ENCODE measurements at regions not wholly inside any gene's neighbourhood (a gene's known extent, or its start where the extent isn't known, plus 50 kb on each side); places are given as distances from the start of the nearest gene placed in this dataset.
A peak's percentile ranks its signal among the peaks of the same experiment; 100 is the strongest.

- peak; percentile 8 for DNase-seq (ENCODE audit: low read depth)
- no peak overlapping the region for H3K4me3 ChIP-seq (ENCODE audit: low read length)
- TF ChIP-seq CTCF (conservative IDR thresholded peaks at IDR 0.05; ENCODE audit: low read length): peak; percentile 45
Measured at GRCh38 chr12:107912421-107913004, 138.0 kb downstream of the ASCL4 start.

- H3K4me3 ChIP-seq (ENCODE audit: low read length): no peak overlapping the region
- no peak for TF ChIP-seq CTCF (conservative IDR thresholded peaks at IDR 0.05; ENCODE audit: low read length)
- DNase-seq (ENCODE audit: low read depth): no peak
Measured at GRCh38 chr12:107914460-107914977, 140.0 kb downstream of the ASCL4 start.

- peak; percentile 3 for DNase-seq (ENCODE audit: low read depth)
- TF ChIP-seq CTCF (conservative IDR thresholded peaks at IDR 0.05; ENCODE audit: low read length): peak; percentile 67
- H3K4me3 ChIP-seq (ENCODE audit: low read length): no peak overlapping the region
Measured at GRCh38 chr12:107917912-107918800, 143.7 kb downstream of the ASCL4 start.

GRCh38 chr12:107921062-107921461 is 146.6 kb downstream of the ASCL4 start:
- H3K4me3 ChIP-seq (ENCODE audit: low read length): no peak overlapping the region
- DNase-seq (ENCODE audit: low read depth): no peak
- no peak for TF ChIP-seq CTCF (conservative IDR thresholded peaks at IDR 0.05; ENCODE audit: low read length)

GRCh38 chr12:107925125-107925524 is 150.6 kb downstream of the ASCL4 start:
- TF ChIP-seq CTCF (conservative IDR thresholded peaks at IDR 0.05; ENCODE audit: low read length): no peak
- no peak overlapping the region for H3K4me3 ChIP-seq (ENCODE audit: low read length)
- DNase-seq (ENCODE audit: low read depth): no peak

GRCh38 chr12:107929436-107929835 is 154.9 kb downstream of the ASCL4 start:
- no peak overlapping the region for H3K4me3 ChIP-seq (ENCODE audit: low read length)
- TF ChIP-seq CTCF (conservative IDR thresholded peaks at IDR 0.05; ENCODE audit: low read length): peak; percentile 38; the same call in 1 of the 2 replicates
- DNase-seq (ENCODE audit: low read depth): peak; percentile 31
